GM19467 (cell line): ENCODE measurements at regions not wholly inside any gene's neighbourhood (a gene's known extent, or its start where the extent isn't known, plus 50 kb on each side); places are given as distances from the start of the nearest gene placed in this dataset.

Experiments
- ATAC-seq: cut with Tn5 transposase; IDR thresholded peaks from one replicate; pipeline ENCODE4 v1.9.1; 2021; ENCODE audit warnings: mild to moderate bottlenecking, moderate library complexity; ENCODE audit not compliant: unreplicated experiment

- no peak for ATAC-seq
These were observed 685.0 kb downstream of the ADGRL2 start for GRCh38 chr1:82485591-82486369.

- ATAC-seq = no peak
These were observed 682.4 kb downstream of the ADGRL2 start for GRCh38 chr1:82483146-82483545.

GRCh38 chr1:82478916-82479315 lies 678.2 kb downstream of the ADGRL2 start:
- no peak for ATAC-seq

GRCh38 chr1:82472489-82473131 lies 671.9 kb downstream of the ADGRL2 start:
- no peak for ATAC-seq

GRCh38 chr1:82466891-82467290 lies 666.2 kb downstream of the ADGRL2 start:
- no peak for ATAC-seq

- no peak for ATAC-seq
These were observed 665.7 kb downstream of the ADGRL2 start for GRCh38 chr1:82466416-82466815.

GRCh38 chr1:82465024-82465423 lies 664.3 kb downstream of the ADGRL2 start:
- no peak for ATAC-seq

GRCh38 chr1:82464362-82465001 lies 663.7 kb downstream of the ADGRL2 start:
- ATAC-seq = no peak

- no peak for ATAC-seq
These were observed 663.2 kb downstream of the ADGRL2 start for GRCh38 chr1:82463951-82464350.

GRCh38 chr1:82462366-82462765 lies 661.6 kb downstream of the ADGRL2 start:
- ATAC-seq = no peak

- ATAC-seq = no peak
These were observed 654.6 kb downstream of the ADGRL2 start for GRCh38 chr1:82455342-82455741.

GRCh38 chr1:82454431-82454830 lies 653.7 kb downstream of the ADGRL2 start:
- no peak for ATAC-seq

GRCh38 chr1:82453511-82454185 lies 652.9 kb downstream of the ADGRL2 start:
- no peak for ATAC-seq

GRCh38 chr1:82452096-82452495 lies 651.4 kb downstream of the ADGRL2 start:
- ATAC-seq = no peak

- ATAC-seq = no peak
These were observed 650.5 kb downstream of the ADGRL2 start for GRCh38 chr1:82451191-82451590.

- no peak for ATAC-seq
These were observed 648.8 kb downstream of the ADGRL2 start for GRCh38 chr1:82449506-82450057.

GRCh38 chr1:82446955-82447354 lies 646.2 kb downstream of the ADGRL2 start:
- no peak for ATAC-seq

- ATAC-seq = no peak
These were observed 645.5 kb downstream of the ADGRL2 start for GRCh38 chr1:82446236-82446635.

- ATAC-seq = no peak
These were observed 645.1 kb downstream of the ADGRL2 start for GRCh38 chr1:82445827-82446226.

- ATAC-seq = no peak
These were observed 644.4 kb downstream of the ADGRL2 start for GRCh38 chr1:82445132-82445531.

- ATAC-seq = no peak
These were observed 640.7 kb downstream of the ADGRL2 start for GRCh38 chr1:82441402-82441801.
